ENCODE measurements at regions not wholly inside any gene's neighbourhood (a gene's known extent, or its start where the extent isn't known, plus 50 kb on each side); places are given as distances from the start of the nearest gene placed in this dataset.

GRCh38 chr9:117480729-117481128 is 65.9 kb upstream of the ASTN2 start:
- no peak for DNase-seq
- H3K4me1 ChIP-seq (ENCODE audit: insufficient read depth, low read length), result no peaks in the 10 kb centered on the region
- ChIA-PET CTCF (no interaction called here), POLR2A (no interaction called here)
- no peak overlapping the region for H3K4me3 Mint-ChIP-seq
- no peaks in the 10 kb centered on the region for H3K36me3 ChIP-seq (ENCODE audit: insufficient read depth, low read length)
- no peaks in the 10 kb centered on the region for H3K36me3 Mint-ChIP-seq (ENCODE audit: low read depth)
- no peak overlapping the region for H3K27ac Mint-ChIP-seq
- H3K4me3 ChIP-seq (ENCODE audit: low read length), result no peak overlapping the region
- TF ChIP-seq CTCF (IDR thresholded peaks at IDR 0.05), result no peak
- H3K27me3 Mint-ChIP-seq, result peaks cover 12% of the 10 kb centered on the region
- H3K27ac ChIP-seq (ENCODE audit: low read depth in 1 of 2, low read length in 2 of 2), result no peak overlapping the region
- no peaks in the 10 kb centered on the region for H3K9me3 Mint-ChIP-seq
- no peaks in the 10 kb centered on the region for H3K27me3 ChIP-seq (ENCODE audit: control insufficient read depth in 1 of 2, insufficient read depth in 2 of 2, low read length in 2 of 2)
- ATAC-seq (ENCODE audit: poor library complexity), result no peak
- intact Hi-C loops (cut with DNase I, micrococcal nuclease), result no loop called here
- H3K9me3 ChIP-seq (ENCODE audit: control insufficient read depth in 1 of 2, insufficient read depth in 1 of 2, low read length in 2 of 2), result no peaks in the 10 kb centered on the region
- no peaks in the 10 kb centered on the region for H3K4me1 Mint-ChIP-seq (ENCODE audit: low read depth)

- CTCF ChIA-PET, result no interaction called here
- intact Hi-C loops (cut with DNase I, micrococcal nuclease), result no loop called here
These were observed 65.4 kb upstream of the ASTN2 start for GRCh38 chr9:117480253-117480652.

GRCh38 chr9:117473293-117473692 is 58.4 kb upstream of the ASTN2 start:
- Histone ChIP-seq H3K27me3 (ENCODE audit: control insufficient read depth in 1 of 2, insufficient read depth in 2 of 2, low read length in 2 of 2) (no peaks in the 10 kb centered on the region), H3K27ac (ENCODE audit: low read depth in 1 of 2, low read length in 2 of 2) (no peak overlapping the region), H3K9me3 (ENCODE audit: control insufficient read depth in 1 of 2, insufficient read depth in 1 of 2, low read length in 2 of 2) (no peaks in the 10 kb centered on the region), H3K4me1 (ENCODE audit: insufficient read depth, low read length) (no peaks in the 10 kb centered on the region), H3K36me3 (ENCODE audit: insufficient read depth, low read length) (no peaks in the 10 kb centered on the region), H3K4me3 (ENCODE audit: low read length) (no peak overlapping the region)
- CTCF ChIA-PET, result no interaction called here
- no peak for TF ChIP-seq CTCF (IDR thresholded peaks at IDR 0.05)
- intact Hi-C loops (cut with DNase I, micrococcal nuclease), result no loop called here
- H3K4me3 Mint-ChIP-seq, result no peak overlapping the region
- H3K27ac Mint-ChIP-seq, result no peak overlapping the region
- ATAC-seq (ENCODE audit: poor library complexity) (no peak), DNase-seq (no peak)
- H3K36me3 Mint-ChIP-seq (ENCODE audit: low read depth), result no peaks in the 10 kb centered on the region
- no peaks in the 10 kb centered on the region for H3K4me1 Mint-ChIP-seq (ENCODE audit: low read depth)
- no peaks in the 10 kb centered on the region for H3K9me3 Mint-ChIP-seq
- POLR2A ChIA-PET, result no interaction called here
- no peaks in the 10 kb centered on the region for H3K27me3 Mint-ChIP-seq

More at GRCh38 chr9:117480253-117480652, 65.4 kb upstream of the ASTN2 start:
- Mint-ChIP-seq H3K36me3 (ENCODE audit: low read depth) (no peaks in the 10 kb centered on the region), H3K9me3 (no peaks in the 10 kb centered on the region), H3K4me3 (no peak overlapping the region), H3K4me1 (ENCODE audit: low read depth) (no peaks in the 10 kb centered on the region), H3K27ac (no peak overlapping the region), H3K27me3 (peaks cover 10% of the 10 kb centered on the region)
- ATAC-seq (ENCODE audit: poor library complexity) (no peak), DNase-seq (no peak)
- Histone ChIP-seq H3K4me3 (ENCODE audit: low read length) (no peak overlapping the region), H3K4me1 (ENCODE audit: insufficient read depth, low read length) (no peaks in the 10 kb centered on the region), H3K36me3 (ENCODE audit: insufficient read depth, low read length) (no peaks in the 10 kb centered on the region), H3K27ac (ENCODE audit: low read depth in 1 of 2, low read length in 2 of 2) (no peak overlapping the region), H3K9me3 (ENCODE audit: control insufficient read depth in 1 of 2, insufficient read depth in 1 of 2, low read length in 2 of 2) (no peaks in the 10 kb centered on the region), H3K27me3 (ENCODE audit: control insufficient read depth in 1 of 2, insufficient read depth in 2 of 2, low read length in 2 of 2) (no peaks in the 10 kb centered on the region)
- TF ChIP-seq CTCF (IDR thresholded peaks at IDR 0.05), result no peak
- POLR2A ChIA-PET, result interaction anchor here (0.6 kb wide), 1 partner anchor 1056 kb away, joined by 3 read pairs; no protein-coding TSS in a partner anchor
